AG08396 (cell line): ENCODE measurements at regions not wholly inside any gene's neighbourhood (a gene's known extent, or its start where the extent isn't known, plus 50 kb on each side); places are given as distances from the start of the nearest gene placed in this dataset.

Experiments
- DNase-seq: peaks from one replicate; pipeline ENCODE4 v3.0.0; 2012; ENCODE audit warnings: low spot score, mixed read lengths

DNA sequence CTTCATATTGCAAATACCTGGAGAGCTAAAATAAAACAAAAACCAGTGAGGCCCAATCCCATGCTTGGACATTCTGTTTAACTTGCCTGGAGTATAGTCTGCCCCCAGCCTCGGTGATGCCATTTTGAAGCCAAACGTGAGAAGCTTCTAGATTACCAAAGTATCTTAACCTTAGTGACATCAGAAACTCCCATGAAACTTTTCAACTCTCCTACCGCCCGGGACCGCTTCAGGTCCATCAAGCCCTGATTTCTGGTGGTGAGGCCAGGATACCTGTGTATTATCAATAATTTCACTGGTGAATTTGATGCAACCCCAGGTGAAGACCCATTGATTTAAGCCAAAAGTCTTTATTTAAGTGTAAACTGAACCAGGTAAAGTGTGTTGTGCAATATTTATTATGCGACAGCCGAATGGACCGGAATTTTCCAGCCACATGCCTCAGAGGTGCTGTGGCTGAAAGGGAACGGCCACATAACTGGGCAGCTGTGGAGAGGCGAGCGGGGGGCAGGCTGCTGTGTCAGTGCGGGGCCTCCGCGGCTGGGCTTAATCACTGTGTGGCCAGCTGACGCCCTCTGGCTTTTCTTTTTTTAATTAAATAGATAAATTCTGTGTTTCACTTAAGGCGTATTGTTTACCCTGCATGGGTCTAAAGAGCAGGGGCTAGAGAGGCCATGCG lies 385.5 kb upstream of the B3GAT1 start:
- no peak for DNase-seq

DNA sequence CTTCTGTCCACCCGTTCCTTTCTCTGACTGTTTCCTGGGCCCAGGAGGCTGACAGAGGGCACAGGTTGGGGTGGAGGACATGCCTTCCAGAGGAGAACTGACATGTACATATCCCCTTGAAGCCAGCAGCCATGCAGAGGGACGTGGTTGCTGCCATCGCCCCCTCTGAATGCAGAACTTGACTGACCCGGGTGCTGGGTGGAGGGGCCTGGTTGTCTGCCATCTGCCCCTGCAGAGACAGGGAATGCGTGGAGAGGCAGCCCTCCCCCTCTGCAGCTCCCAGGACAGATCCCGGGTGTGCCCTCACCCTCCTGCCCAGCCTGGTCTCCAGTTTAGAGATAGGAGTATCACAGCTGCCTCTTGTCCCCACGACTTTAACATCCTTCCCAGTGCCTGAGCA lies 383.0 kb upstream of the B3GAT1 start:
- DNase-seq, result no peak

DNA sequence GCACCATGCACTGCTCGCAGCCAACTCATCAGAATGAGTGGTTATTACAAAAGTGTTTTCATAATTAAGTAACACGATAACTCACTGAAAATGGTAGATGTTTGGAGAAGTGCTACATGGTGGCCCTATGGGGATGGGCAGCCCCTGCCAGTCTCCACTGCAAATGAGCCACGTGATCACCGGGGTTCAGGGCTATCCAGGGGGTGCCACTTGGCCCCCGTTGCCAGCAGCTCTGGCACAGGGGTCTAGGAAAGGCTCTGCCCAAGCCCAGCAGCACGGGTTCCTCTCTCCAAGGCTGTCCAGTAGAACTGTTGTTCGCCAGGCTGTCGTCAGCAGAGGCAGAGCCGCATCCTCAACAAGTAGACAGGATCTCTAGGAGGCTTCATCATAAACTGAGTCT lies 382.1 kb upstream of the B3GAT1 start:
- DNase-seq, result no peak

- DNase-seq, result no peak
These were observed 380.6 kb upstream of the B3GAT1 start for GRCh38 chr11:134792677-134793076.

GRCh38 chr11:134792044-134792443 lies 380.0 kb upstream of the B3GAT1 start:
- DNase-seq, result no peak

DNA sequence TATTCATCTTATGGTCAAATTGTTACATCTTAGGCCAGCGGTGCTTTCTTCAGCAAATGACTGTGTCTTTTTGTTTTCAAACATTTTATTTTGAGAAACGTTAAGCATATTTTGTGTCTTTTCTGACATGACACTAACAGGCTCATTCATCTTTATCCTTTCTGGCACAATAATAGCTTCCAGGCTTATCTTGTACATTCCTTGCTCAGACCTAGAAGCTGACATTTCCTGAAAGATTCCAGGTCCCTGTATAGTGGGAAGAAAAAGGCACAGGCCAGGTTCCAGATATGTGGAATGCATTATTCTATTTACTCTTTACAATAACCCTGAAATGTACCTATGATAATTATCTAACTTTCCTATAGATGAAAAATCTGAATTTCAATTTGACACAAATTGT lies 379.1 kb upstream of the B3GAT1 start:
- no peak for DNase-seq

DNA sequence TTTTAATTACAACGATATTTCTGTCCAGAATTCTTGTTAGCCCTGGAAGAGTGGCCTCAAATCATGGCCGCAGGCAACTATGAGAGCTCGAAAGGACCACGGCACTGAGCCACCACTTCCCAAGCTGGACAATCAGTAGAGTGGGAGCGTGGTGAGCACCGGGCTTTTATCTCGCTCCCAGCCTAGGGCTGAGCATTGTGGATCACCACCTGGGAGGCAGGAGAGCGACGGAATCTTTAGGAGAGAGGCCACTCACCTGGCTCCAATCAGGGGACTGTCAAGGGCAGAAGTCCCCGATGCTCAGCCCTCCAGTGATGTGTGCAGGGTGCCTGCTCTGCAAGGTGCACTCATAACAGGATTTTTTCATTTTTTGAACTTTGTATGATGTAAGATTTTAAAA lies 377.1 kb upstream of the B3GAT1 start:
- no peak for DNase-seq

- no peak for DNase-seq
These were observed 374.6 kb upstream of the B3GAT1 start for GRCh38 chr11:134786636-134787035.

GRCh38 chr11:134785660-134786284 lies 373.7 kb upstream of the B3GAT1 start:
- DNase-seq, result no peak

DNA sequence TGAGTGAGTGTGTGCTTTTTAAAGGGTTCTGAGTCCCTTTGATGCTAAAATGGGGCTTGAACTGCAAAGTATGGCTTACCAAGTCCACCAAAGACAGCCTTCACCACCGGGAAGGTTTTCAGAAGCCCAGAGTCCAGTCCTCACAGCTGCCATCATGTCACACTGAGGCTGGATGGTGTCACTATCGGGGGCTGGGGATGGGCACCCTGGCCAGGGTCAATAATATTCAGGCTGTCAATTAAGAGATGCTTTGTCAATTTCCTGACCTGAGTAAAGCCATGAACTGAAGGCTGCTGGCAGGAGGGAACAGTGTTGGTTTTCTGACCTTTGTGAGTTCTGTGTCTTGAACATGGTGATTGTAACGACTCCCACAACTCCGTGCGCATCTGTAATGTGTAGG lies 373.0 kb upstream of the B3GAT1 start:
- no peak for DNase-seq

DNA sequence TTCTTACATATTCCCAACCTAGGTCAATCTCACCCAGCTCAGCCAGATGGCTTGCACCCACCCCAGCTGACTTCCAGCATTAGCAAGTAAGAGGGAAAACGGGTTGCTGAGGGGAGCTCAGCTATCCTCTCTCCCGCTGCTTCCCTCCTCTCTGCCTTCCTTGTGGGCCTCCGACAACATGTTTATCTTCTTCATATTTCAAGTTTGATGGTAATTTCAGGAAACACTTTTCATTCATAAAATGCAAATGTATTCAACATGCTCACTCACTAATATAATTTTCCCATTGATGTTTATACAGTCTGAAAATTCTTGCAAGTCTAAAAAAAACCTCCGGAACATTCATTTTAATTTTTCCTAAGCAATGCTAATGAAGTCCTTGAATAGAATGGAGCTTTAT lies 372.5 kb upstream of the B3GAT1 start:
- no peak for DNase-seq

DNA sequence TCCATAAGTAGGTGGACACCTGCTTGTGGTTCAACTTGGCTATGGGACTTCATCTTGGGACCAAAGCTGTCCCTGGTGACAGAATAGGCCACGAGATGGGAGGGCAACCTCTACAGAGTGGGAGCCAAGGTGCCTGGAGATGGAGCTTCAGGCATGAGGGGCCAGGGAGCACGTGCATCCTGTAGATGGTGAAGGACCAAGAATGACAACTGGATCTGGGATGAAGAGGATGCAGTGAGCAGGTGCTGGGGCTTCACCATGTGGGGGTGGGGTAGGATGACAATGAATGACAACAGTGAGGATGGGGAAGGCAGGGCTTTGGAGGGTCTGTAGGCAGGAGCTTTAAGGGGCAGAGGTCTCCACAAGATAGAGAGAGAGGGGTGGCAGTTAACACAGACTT lies 372.0 kb upstream of the B3GAT1 start:
- no peak for DNase-seq

GRCh38 chr11:134783234-134783633 lies 371.2 kb upstream of the B3GAT1 start:
- no peak for DNase-seq

GRCh38 chr11:134781380-134781866 lies 369.4 kb upstream of the B3GAT1 start:
- no peak for DNase-seq

DNA sequence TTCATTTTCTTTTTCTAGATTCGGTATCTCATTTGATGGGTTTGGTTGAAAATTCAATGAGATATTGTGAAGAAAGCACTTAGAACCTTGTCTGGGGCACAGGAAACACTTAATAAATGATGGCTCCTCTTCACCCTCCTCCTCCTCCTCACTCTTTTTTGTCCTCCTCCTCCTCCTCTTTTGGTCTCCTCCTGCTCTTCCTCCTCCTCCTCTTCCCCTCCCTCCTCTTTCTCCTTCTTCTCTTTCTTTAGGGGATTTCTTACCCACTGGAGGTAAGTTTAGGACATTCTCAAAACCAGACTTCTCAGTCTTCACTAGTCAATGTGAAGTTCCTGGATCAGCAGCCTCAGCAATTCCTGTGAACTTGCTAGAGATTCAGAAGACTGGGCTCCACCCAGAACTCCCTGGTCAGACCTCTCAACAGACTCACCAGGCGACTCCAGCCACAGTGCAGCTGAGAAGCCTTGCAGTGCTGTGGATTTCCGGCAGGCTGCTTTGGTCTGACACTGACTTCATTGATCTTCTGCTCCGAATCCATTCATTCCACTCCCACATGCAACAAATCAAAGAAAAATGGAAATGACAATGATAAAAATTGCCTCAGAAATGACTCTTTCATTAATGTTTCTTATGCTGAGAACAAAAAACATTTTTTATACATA lies 368.6 kb upstream of the B3GAT1 start:
- no peak for DNase-seq

DNA sequence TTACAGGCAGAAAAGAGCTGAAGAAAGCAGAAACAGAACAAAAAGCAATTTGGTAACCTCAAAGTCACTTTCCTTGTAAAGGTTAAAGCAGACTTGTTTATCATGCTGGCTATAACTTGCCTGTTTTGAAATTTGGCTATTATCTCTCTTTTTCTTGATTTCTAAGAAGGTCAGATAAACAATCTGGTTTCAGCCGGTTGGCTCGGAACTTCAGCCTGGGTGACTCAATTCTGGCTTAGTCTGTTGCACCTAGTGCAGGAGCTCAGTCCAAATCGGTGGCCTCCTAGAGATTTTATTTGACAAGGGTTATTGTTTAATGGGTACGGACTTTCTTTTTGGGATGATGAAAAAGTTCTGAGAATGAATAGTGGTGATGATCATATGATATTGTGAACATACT lies 367.1 kb upstream of the B3GAT1 start:
- DNase-seq, result no peak

- DNase-seq, result no peak
These were observed 356.4 kb upstream of the B3GAT1 start for GRCh38 chr11:134768463-134768862.

- DNase-seq, result no peak
These were observed 353.5 kb upstream of the B3GAT1 start for GRCh38 chr11:134765565-134765964.

DNA sequence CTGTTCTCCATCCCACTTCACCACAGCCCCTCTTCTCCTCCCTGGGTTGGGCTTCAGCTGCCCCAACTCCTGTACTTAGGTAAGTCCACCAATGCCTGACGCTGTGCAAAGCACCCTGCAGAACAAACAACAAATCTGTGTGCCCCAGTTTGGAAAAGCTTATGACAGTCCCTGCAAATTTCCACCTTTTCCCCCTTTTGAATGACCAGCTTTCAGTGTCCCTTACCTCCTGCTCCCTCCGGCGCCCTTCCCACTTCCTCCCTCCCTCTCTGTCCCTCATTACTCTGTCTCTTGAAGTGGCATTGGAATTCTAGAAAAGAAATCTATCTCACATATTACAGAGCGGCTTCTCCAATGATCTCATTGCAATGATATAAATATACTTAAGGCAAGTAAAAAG lies 352.9 kb upstream of the B3GAT1 start:
- DNase-seq, result no peak

- DNase-seq, result no peak
These were observed 352.3 kb upstream of the B3GAT1 start for GRCh38 chr11:134764367-134764766.

GRCh38 chr11:134763030-134763388 lies 351.0 kb upstream of the B3GAT1 start:
- no peak for DNase-seq

DNA sequence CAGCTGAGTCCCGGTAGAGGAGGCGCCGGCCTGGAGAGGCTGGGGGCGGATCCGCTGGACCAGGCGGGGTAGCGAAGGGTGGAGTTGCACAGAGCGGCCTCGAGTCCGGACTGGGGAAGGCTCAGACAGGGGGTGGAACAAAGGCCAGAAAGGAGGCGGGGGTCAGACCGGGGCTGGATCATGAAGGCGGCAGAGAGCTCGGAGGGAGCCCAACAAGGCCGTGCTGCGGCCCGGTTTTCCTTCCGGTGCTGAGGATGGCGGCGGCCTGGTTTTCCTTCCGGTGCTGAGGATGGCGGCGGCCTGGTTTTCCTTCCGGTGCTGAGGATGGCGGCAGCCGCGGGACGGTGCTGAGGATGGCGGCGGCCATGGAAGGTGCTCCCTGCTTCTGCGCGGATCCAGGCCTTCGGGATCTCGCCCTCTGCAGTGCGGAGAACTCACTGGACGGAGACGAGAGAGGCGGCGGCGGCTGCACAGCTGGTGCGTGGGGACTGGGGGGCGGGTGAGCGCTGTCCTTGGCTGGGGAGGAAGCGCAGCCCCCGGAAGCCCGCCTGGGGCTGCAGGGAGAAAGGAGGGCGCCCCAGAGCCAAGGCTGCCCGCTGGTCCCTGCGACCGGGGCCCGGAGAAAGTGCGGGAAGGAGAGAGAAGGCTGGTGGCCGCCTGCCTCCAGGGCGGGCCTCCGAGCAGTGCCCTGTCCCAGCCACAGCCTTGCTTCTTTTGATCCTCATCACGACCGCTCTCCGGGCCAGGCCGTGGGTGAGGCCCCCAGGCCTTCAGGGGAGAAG lies 350.4 kb upstream of the B3GAT1 start:
- DNase-seq, result no peak

- DNase-seq, result no peak
These were observed 349.8 kb upstream of the B3GAT1 start for GRCh38 chr11:134761926-134762247.
